HUES6 (cell line): ENCODE measurements at regions not wholly inside any gene's neighbourhood (a gene's known extent, or its start where the extent isn't known, plus 50 kb on each side); places are given as distances from the start of the nearest gene placed in this dataset.
A peak's percentile ranks its signal among the peaks of the same experiment; 100 is the strongest.

Experiments used
- H3K27ac ChIP-seq: 2 replicates; pipeline ENCODE4 v1.7.0; 2013; ENCODE audit warnings: low read depth, mild to moderate bottlenecking, low read length, inconsistent platforms
- H3K27me3 ChIP-seq: 2 replicates; pipeline ENCODE4 v1.6.1; 2013; ENCODE audit warnings: low read length; ENCODE audit not compliant: control insufficient read depth, insufficient read depth
- H3K36me3 ChIP-seq: 2 replicates; pipeline ENCODE4 v1.6.1; 2013; ENCODE audit warnings: low read length; ENCODE audit not compliant: control insufficient read depth, insufficient read depth
- H3K4me1 ChIP-seq: 2 replicates; pipeline ENCODE4 v1.6.1; 2013; ENCODE audit warnings: low read length; ENCODE audit not compliant: control insufficient read depth, insufficient read depth
- H3K4me3 ChIP-seq: 2 replicates; pipeline ENCODE4 v1.5.1; 2013; ENCODE audit warnings: low read depth, low read length
- H3K9ac ChIP-seq: one replicate; pipeline ENCODE4 v1.6.1; 2013; ENCODE audit warnings: mild to moderate bottlenecking, low read length
- H3K9me3 ChIP-seq: 2 replicates; pipeline ENCODE4 v1.6.1; 2013; ENCODE audit warnings: low read depth, low read length; ENCODE audit not compliant: control insufficient read depth, insufficient read depth

GRCh38 chr6:21820442-21820841 is 226.9 kb downstream of the SOX4 start:
- peaks cover 26% of the 10 kb centered on the region for H3K4me1 ChIP-seq
- no peaks in the 10 kb centered on the region for H3K9me3 ChIP-seq
- no peak overlapping the region for H3K4me3 ChIP-seq
- H3K27ac ChIP-seq = no peak overlapping the region
- no peaks in the 10 kb centered on the region for H3K36me3 ChIP-seq
- H3K27me3 ChIP-seq = no peaks in the 10 kb centered on the region
- H3K9ac ChIP-seq = no peak overlapping the region

GRCh38 chr6:21823371-21823770 is 229.8 kb downstream of the SOX4 start:
- no peak overlapping the region for H3K27ac ChIP-seq
- peaks cover 49% of the 10 kb centered on the region for H3K4me1 ChIP-seq
- no peak overlapping the region for H3K9ac ChIP-seq
- H3K9me3 ChIP-seq = no peaks in the 10 kb centered on the region
- H3K27me3 ChIP-seq = no peaks in the 10 kb centered on the region
- no peaks in the 10 kb centered on the region for H3K36me3 ChIP-seq
- H3K4me3 ChIP-seq = no peak overlapping the region

GRCh38 chr6:21824431-21825177 is 231.1 kb downstream of the SOX4 start:
- Histone ChIP-seq H3K9ac (no peak overlapping the region), H3K4me3 (no peak overlapping the region), H3K9me3 (no peaks in the 10 kb centered on the region), H3K36me3 (no peaks in the 10 kb centered on the region), H3K27ac (peak overlapping the region; percentile 27; the same call in 1 of the 2 replicates), H3K27me3 (no peaks in the 10 kb centered on the region), H3K4me1 (peaks cover 55% of the 10 kb centered on the region)

- Histone ChIP-seq H3K27me3 (no peaks in the 10 kb centered on the region), H3K4me1 (peaks cover 61% of the 10 kb centered on the region), H3K9me3 (no peaks in the 10 kb centered on the region), H3K9ac (peak overlapping the region; percentile 2), H3K27ac (peak overlapping the region; percentile 59; the same call in 1 of the 2 replicates), H3K4me3 (no peak overlapping the region), H3K36me3 (no peaks in the 10 kb centered on the region)
Observed at GRCh38 chr6:21826023-21826422, 232.5 kb downstream of the SOX4 start.

- peaks cover 69% of the 10 kb centered on the region for H3K4me1 ChIP-seq
- no peak overlapping the region for H3K9ac ChIP-seq
- H3K4me3 ChIP-seq = no peak overlapping the region; the same call in 1 of the 2 replicates
- H3K36me3 ChIP-seq = no peaks in the 10 kb centered on the region
- peak overlapping the region; percentile 1; the same call in 1 of the 2 replicates for H3K27ac ChIP-seq
- H3K27me3 ChIP-seq = no peaks in the 10 kb centered on the region
- no peaks in the 10 kb centered on the region for H3K9me3 ChIP-seq
Observed at GRCh38 chr6:21826904-21827303, 233.4 kb downstream of the SOX4 start.

- no peaks in the 10 kb centered on the region for H3K27me3 ChIP-seq
- H3K9ac ChIP-seq = no peak overlapping the region
- H3K4me3 ChIP-seq = no peak overlapping the region
- no peak overlapping the region for H3K27ac ChIP-seq
- no peaks in the 10 kb centered on the region for H3K9me3 ChIP-seq
- H3K4me1 ChIP-seq = peaks cover 72% of the 10 kb centered on the region
- no peaks in the 10 kb centered on the region for H3K36me3 ChIP-seq
Observed at GRCh38 chr6:21827425-21828202, 234.1 kb downstream of the SOX4 start.

- H3K4me1 ChIP-seq = peaks cover 67% of the 10 kb centered on the region
- no peaks in the 10 kb centered on the region for H3K36me3 ChIP-seq
- H3K4me3 ChIP-seq = no peak overlapping the region
- H3K9ac ChIP-seq = no peak overlapping the region
- no peaks in the 10 kb centered on the region for H3K27me3 ChIP-seq
- H3K27ac ChIP-seq = 0 out of 2 replicates have a peak overlapping the region, but pooled peaks have one; percentile 38
- H3K9me3 ChIP-seq = no peaks in the 10 kb centered on the region
Observed at GRCh38 chr6:21828704-21829103, 235.2 kb downstream of the SOX4 start.

- H3K4me1 ChIP-seq = peaks cover 63% of the 10 kb centered on the region
- H3K9ac ChIP-seq = no peak overlapping the region
- no peak overlapping the region for H3K27ac ChIP-seq
- no peaks in the 10 kb centered on the region for H3K27me3 ChIP-seq
- no peaks in the 10 kb centered on the region for H3K9me3 ChIP-seq
- no peaks in the 10 kb centered on the region for H3K36me3 ChIP-seq
- H3K4me3 ChIP-seq = no peak overlapping the region
Observed at GRCh38 chr6:21829126-21829525, 235.6 kb downstream of the SOX4 start.

GRCh38 chr6:21831521-21832291 is 238.2 kb downstream of the SOX4 start:
- H3K9me3 ChIP-seq = no peaks in the 10 kb centered on the region
- no peak overlapping the region for H3K4me3 ChIP-seq
- no peak overlapping the region for H3K9ac ChIP-seq
- peaks cover 52% of the 10 kb centered on the region for H3K4me1 ChIP-seq
- H3K36me3 ChIP-seq = no peaks in the 10 kb centered on the region
- H3K27me3 ChIP-seq = no peaks in the 10 kb centered on the region
- peak overlapping the region; percentile 30; the same call in 1 of the 2 replicates for H3K27ac ChIP-seq

- H3K9ac ChIP-seq = no peak overlapping the region
- H3K27me3 ChIP-seq = no peaks in the 10 kb centered on the region
- no peaks in the 10 kb centered on the region for H3K9me3 ChIP-seq
- peaks cover 6% of the 10 kb centered on the region; the same call in 1 of the 2 replicates for H3K36me3 ChIP-seq
- H3K27ac ChIP-seq = peak overlapping the region; percentile 77; the same call in 1 of the 2 replicates
- no peak overlapping the region; the same call in 1 of the 2 replicates for H3K4me3 ChIP-seq
- H3K4me1 ChIP-seq = peaks cover 38% of the 10 kb centered on the region
Observed at GRCh38 chr6:21836277-21836676, 242.7 kb downstream of the SOX4 start.
